K562 (cell line): ENCODE measurements at regions not wholly inside any gene's neighbourhood (a gene's known extent, or its start where the extent isn't known, plus 50 kb on each side); places are given as distances from the start of the nearest gene placed in this dataset.

ENCODE experiments used
- KLF6 ChIP-seq: fragments of 250-450 bp; sonication (Bioruptor Pico); IDR thresholded peaks from 2 replicates; pipeline ENCODE4 v1.4.0; 2020; ENCODE audit warnings: mild to moderate bottlenecking, moderate library complexity, borderline replicate concordance
- MAZ ChIP-seq, 2 experiments: fragments of 450-650 bp in 1 of 2; sonication (generic) in 1 of 2; formaldehyde crosslinking; IDR thresholded peaks in 1 of 2; conservative IDR thresholded peaks in 1 of 2; 2 replicates each; pipeline versions ENCODE4 v1.4.0 to v1.5.0; 2020; ENCODE audit warnings: mild to moderate bottlenecking in 1 of 2, missing genetic modification reagents in 1 of 2
- POU5F1 ChIP-seq: fragments of 150-350 bp; IDR thresholded peaks from 2 replicates; pipeline ENCODE4 v1.6.1; 2014; ENCODE audit warnings: borderline replicate concordance, low read length, low read depth, mild to moderate bottlenecking; ENCODE audit not compliant: partially characterized antibody
- SIN3B ChIP-seq: fragments of 450-650 bp; IDR thresholded peaks from 2 replicates; pipeline ENCODE4 v1.6.1; 2017; ENCODE audit warnings: low read depth, mild to moderate bottlenecking, moderate library complexity
- SLC30A9 ChIP-seq: fragments of 250-450 bp; sonication (Bioruptor Pico); IDR thresholded peaks from 2 replicates; pipeline ENCODE4 v1.8.0; 2022; ENCODE audit warnings: mild to moderate bottlenecking, moderate library complexity
- YY1 ChIP-seq, 3 experiments: IDR thresholded peaks; 2 replicates each; pipeline ENCODE4 v1.6.1; 2011; ENCODE audit warnings: low read length in 2 of 3, mild to moderate bottlenecking in 2 of 3, moderate library complexity in 2 of 3, borderline replicate concordance in 1 of 3, control low read depth in 1 of 3, low read depth in 1 of 3; ENCODE audit not compliant: insufficient read depth in 3 of 3, insufficient replicate concordance in 2 of 3, control insufficient read depth in 1 of 3, insufficient read length in 1 of 3; ENCODE audit errors: extremely low read depth in 1 of 3
- ZBTB49 ChIP-seq: sonication (generic); formaldehyde crosslinking; IDR thresholded peaks from 2 replicates; pipeline ENCODE4 v1.8.0; 2022; ENCODE audit warnings: missing genetic modification reagents, mild to moderate bottlenecking, borderline replicate concordance
- ZNF121 ChIP-seq: sonication (generic); formaldehyde crosslinking; conservative IDR thresholded peaks from 2 replicates; pipeline ENCODE4 v1.8.0; 2022; ENCODE audit warnings: missing genetic modification reagents
- ZNF224 ChIP-seq: sonication (generic); formaldehyde crosslinking; IDR thresholded peaks from 2 replicates; pipeline ENCODE4 v1.8.0; 2022; ENCODE audit warnings: mild to moderate bottlenecking, missing genetic modification reagents
- ZNF592 ChIP-seq: fragments of 450-650 bp; IDR thresholded peaks from 2 replicates; pipeline ENCODE4 v1.6.1; 2017; ENCODE audit warnings: antibody characterized with exemption, mild to moderate bottlenecking
- ZNF655 ChIP-seq: fragments of 250-450 bp; sonication (Bioruptor Pico); IDR thresholded peaks from 2 replicates; pipeline ENCODE4 v1.5.0; 2021
- ZNF740 ChIP-seq, 3 experiments: fragments of 200-800 bp in 1 of 3; sonication (Bioruptor generic) in 1 of 3; sonication (generic) in 1 of 3; formaldehyde crosslinking in 1 of 3; IDR thresholded peaks; 2 replicates each; pipeline versions ENCODE4 v1.6.1 to v1.8.0; 2016 to 2022; ENCODE audit warnings: mild to moderate bottlenecking in 2 of 3, missing compliant biosample characterization in 2 of 3, missing genetic modification characterization in 2 of 3, missing genetic modification reagents in 1 of 3
- TF ChIP-seq, protein P1 (sequence below): sonication (generic); formaldehyde crosslinking; IDR thresholded peaks from 2 replicates; pipeline ENCODE4 v1.8.0; 2022; ENCODE audit warnings: mild to moderate bottlenecking, missing genetic modification reagents

DNA sequence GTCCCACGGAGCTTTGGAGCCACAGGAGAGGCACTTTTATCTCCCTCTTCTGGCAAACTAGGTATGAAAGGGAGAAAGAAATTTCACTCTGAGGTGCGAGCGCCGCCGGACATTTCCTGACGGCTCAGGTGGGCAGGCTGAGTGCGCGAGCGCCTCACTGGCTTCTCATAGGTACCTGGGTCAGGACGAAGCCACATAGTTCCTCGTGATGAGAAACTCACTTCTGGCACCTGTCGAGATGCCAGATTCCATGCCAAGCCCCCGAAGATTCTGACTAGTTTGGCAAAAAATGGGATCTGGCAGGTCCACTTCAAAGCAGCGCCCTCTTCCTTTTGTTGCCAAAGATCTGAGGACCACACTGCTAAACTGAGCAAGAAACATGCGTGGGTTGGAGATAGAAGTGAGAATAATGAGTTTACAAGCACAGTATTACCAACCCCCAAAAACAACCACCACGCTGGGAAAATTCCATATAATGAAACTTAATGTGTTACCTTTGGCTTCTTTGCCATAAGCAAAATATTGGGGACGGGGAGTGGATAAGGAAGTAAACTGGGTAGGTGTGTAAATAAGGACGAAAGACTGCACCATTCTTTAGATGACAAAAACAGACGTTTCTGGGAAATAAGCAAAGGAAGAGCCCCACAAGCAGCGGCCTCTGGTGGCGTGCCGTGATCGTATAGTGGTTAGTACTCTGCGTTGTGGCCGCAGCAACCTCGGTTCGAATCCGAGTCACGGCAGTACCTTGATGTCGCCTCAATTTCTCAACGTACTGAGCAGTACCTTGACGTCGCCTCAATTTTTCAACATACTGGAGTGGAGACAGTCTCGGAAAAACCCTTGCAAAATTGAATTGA lies 89.8 kb upstream of the PRSS16 start (continued):
- TF ChIP-seq ZNF655 (CRISPR knock-in tag) (no peak), ZNF740 (CRISPR knock-in tag; IDR thresholded peaks at IDR 0.05) (peak; percentile 36; the same call in 1 of the 2 replicates), ZNF740 (tag; IDR thresholded peaks at IDR 0.05) (no peak), POU5F1 (no peak), SIN3B (no peak), YY1 (IDR thresholded peaks at IDR 0.05; ENCODE audit: borderline replicate concordance in 1 of 3, control insufficient read depth in 1 of 3, extremely low read depth in 1 of 3, insufficient read depth in 3 of 3, insufficient read length in 1 of 3, insufficient replicate concordance in 2 of 3, low read depth in 1 of 3, low read length in 2 of 3) (peak in 1 of 3 experiments; percentile 57), SLC30A9 (CRISPR knock-in tag) (no peak), ZNF224 (CRISPR knock-in tag) (no peak), ZBTB49 (CRISPR knock-in tag) (no peak), ZNF592 (peak; percentile 85), MAZ (CRISPR knock-in tag; conservative IDR thresholded peaks at IDR 0.05 in 1 of 2, IDR thresholded peaks at IDR 0.05 in 1 of 2) (peak in 1 of 2 experiments; percentile 79; a peak in 3 of 4 replicates), ZNF121 (no peak), KLF6 (CRISPR knock-in tag) (no peak)
- TF ChIP-seq, protein P1, sequence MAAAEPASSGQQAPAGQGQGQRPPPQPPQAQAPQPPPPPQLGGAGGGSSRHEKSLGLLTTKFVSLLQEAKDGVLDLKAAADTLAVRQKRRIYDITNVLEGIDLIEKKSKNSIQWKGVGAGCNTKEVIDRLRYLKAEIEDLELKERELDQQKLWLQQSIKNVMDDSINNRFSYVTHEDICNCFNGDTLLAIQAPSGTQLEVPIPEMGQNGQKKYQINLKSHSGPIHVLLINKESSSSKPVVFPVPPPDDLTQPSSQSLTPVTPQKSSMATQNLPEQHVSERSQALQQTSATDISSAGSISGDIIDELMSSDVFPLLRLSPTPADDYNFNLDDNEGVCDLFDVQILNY (CRISPR knock-in tag) = no peak; the same call in 1 of the 2 replicates
